PFSK-1 (cell line): ENCODE measurements at regions not wholly inside any gene's neighbourhood (a gene's known extent, or its start where the extent isn't known, plus 50 kb on each side); places are given as distances from the start of the nearest gene placed in this dataset.

Experiments
- SIN3A ChIP-seq: IDR thresholded peaks from 2 replicates; pipeline ENCODE4 v1.6.1; 2012; ENCODE audit warnings: mild to moderate bottlenecking, low read length, moderate library complexity, borderline replicate concordance; ENCODE audit not compliant: insufficient read depth
- TAF1 ChIP-seq: IDR thresholded peaks from 2 replicates; pipeline ENCODE4 v1.6.1; 2012; ENCODE audit warnings: low read length, control low read depth, borderline replicate concordance; ENCODE audit not compliant: insufficient read depth

GRCh38 chr19:31132753-31133110, 216.5 kb downstream of the TSHZ3 start:
- no peak for TF ChIP-seq SIN3A
- no peak for TF ChIP-seq TAF1
